SIG-M5 (cell line): ENCODE measurements at regions not wholly inside any gene's neighbourhood (a gene's known extent, or its start where the extent isn't known, plus 50 kb on each side); places are given as distances from the start of the nearest gene placed in this dataset.
"Not testable (repeated sequence)": the region's sequence is repeated elsewhere in the genome, so short reads cannot be mapped to it uniquely, and the experiment has no call there.

Experiments used
- DNase-seq: peaks from one replicate; lab custom pipeline; 2025; lab: John Stamatoyannopoulos, UW

DNA sequence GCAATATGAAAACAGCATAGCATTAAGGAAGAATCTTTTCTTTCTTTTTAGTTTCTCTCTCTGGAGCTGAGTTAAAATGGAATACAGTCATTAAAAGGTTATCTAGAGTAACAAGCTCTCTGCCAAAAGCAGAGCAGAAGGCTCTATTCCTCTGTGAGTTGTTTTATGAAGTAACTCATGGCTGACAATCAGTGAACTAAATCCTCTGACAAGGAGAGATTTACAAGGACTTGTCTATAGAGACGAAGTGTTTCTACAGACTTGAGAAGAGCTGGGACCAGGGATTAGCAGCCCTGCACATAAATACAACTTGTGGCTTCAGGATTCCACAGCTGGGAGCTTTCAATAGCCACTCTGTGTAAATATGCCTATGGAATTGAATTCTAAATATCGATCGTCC lies 192.5 kb upstream of the RAG2 start:
- DNase-seq = no peak

GRCh38 chr11:36783808-36784207 lies 185.8 kb upstream of the RAG2 start:
- no peak for DNase-seq

- no peak for DNase-seq
Measured at GRCh38 chr11:36779791-36780190, 181.8 kb upstream of the RAG2 start.

GRCh38 chr11:36777311-36777710 lies 179.3 kb upstream of the RAG2 start:
- DNase-seq = no peak

DNA sequence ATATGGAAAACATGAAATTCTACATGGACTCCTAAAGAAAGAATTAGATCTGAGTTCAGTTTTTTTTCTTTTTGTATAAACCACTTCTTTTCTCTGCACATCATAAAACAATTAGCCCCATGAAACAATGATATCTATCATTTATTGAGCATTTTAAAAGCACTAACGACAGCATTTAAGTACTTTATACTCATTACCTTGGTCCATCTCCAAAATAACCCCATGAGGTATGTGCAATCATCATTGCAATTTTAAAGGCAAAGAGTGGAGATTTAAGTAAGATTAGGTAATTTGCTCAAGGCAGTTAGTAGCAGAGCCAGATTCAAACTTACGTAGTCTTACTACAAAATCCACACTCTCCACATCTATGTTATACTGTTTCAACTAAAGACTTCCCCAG lies 177.7 kb upstream of the RAG2 start:
- no peak for DNase-seq

DNA sequence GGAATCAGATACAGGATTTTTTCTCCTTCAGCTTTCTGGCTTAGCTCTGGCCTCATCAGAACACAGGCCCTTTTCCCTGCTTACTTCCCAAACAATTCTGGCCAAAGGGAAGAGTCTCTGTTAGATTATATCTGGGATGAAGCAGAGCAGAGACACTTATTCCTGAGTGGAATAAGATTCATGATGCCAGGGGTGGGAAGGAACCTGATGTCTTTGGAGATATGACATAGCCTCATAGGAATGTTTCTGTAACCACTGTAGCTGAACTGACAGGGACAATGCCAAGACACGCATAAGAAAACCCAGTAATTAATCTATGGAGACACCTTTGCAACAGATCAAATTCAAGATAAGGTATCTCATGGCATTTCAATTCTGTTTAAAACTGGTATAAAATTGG lies 177.1 kb upstream of the RAG2 start:
- DNase-seq = no peak

- DNase-seq = no peak
Measured at GRCh38 chr11:36774603-36775002, 176.6 kb upstream of the RAG2 start.

DNA sequence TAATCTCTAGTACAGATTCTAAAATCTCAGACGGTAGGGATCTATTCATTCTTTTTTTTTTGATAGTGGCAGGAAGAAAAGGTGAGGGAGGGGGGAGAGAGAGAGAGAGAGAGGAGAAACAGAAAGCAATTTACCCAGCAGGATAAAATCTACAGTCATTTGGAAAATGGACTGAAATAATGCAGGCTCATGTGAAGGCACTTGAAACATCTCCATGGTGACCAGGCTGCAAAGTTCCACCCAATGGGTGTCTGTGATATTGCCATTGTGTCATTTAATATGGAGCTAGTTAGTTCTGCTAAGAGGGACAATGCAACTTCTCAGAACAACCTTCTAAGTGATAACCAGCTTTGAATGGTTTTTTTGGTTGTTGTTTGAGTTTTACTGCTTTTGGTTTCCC lies 165.2 kb upstream of the RAG2 start:
- DNase-seq = no peak

- no peak for DNase-seq
Measured at GRCh38 chr11:36757075-36757474, 159.0 kb upstream of the RAG2 start.

DNA sequence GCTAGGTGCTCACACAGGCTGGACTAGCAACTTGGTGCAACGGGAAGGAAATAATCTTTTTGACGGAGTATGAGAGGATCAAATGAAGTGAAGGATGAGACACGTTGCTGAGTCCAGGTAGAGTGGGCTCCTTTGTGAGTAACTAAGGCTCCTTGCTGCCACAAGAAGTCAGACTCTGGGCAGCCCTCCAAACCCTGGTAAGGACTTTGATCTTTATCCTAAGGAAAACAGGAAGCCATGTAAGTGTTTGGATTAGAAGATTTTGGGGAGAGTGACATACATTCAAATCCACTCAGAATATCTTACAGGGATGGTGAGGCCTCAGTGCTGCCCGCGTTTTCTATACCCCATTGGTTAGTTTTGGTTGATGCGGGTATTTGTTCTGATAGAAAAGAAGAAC lies 155.9 kb upstream of the RAG2 start:
- DNase-seq = no peak

DNA sequence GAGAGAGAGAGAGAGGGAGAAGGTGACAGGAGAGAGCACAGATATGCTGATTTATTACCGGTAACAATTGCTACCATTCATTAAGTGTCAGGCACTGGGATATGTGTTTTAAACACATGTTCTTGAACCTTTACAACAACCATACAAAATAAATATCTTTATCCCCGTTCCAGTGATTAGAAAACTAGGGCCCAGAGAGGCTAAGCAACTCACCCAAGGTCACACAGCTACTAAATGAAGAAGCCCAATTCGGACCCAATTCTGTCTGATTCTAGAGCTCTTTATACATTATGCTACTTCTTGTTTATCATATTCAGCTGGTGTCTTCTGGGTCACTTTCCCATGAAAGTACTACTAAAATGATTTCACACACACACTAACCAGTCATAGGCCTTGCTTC lies 154.0 kb upstream of the RAG2 start:
- DNase-seq = no peak

- no peak for DNase-seq
Measured at GRCh38 chr11:36751335-36751781, 153.3 kb upstream of the RAG2 start.

DNA sequence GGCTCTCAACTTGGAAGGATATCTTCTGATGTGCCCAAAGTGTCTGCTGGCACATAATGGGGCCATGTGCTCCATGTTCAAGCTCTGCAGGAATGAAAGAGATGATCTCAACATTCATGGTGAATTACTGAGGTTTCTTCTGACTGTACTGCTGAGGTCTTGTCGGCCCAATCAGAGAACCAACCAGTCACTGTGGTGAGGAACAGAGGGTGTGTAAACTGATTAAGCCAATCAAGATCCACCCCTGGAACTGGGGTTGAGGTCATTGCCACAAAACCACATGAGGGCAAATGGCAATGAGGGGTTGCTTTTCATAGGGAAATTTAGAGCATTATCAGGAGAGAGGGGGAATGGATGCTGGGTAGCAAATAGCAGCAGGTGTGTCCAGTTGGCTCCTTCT lies 152.3 kb upstream of the RAG2 start:
- no peak for DNase-seq

- no peak for DNase-seq
Measured at GRCh38 chr11:36748836-36749235, 150.8 kb upstream of the RAG2 start.

GRCh38 chr11:36746886-36747710 lies 149.1 kb upstream of the RAG2 start:
- peak; percentile 12 for DNase-seq

- DNase-seq = no peak
Measured at GRCh38 chr11:36744375-36745168, 146.5 kb upstream of the RAG2 start.

- no peak for DNase-seq
Measured at GRCh38 chr11:36743039-36743438, 145.0 kb upstream of the RAG2 start.

DNA sequence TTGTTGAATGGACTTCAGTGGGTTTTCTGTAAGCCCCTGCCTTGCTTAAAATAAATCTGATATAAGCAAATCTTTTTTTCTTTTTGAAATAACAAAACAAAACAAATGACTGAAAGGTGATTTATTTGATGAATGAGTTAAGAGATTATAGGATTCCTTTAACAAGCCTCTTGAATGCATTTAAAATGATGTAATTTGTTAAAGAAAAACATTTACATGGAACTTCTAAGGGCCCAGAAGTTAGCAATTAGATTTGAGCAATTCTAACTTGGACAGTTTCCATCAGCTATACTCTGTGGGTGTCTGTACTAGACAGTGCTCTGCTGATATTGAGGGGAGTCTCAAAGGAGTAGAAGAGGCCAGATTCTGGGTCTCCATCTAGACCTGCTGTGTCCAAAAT lies 143.5 kb upstream of the RAG2 start:
- no peak for DNase-seq

GRCh38 chr11:36738292-36738861 lies 140.3 kb upstream of the RAG2 start:
- DNase-seq = no peak

DNA sequence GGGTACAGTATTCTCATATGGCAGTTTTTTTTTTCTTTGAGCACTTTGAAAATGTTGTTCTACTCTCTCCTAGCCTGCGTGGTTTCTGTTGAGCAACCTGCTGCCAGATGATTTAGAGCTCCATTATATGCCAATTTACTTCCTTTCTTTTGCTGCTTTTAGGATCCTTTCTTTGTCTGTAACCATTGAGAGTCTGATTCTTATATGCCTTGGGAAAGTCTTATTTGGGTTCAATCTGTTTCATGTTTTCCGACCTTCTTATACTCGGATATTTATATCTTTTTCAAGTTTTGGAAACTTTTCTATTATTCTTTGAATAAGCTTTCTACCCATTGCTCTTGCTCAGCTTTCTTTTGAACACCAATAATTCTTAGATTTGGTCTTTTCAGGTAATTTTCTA lies 138.1 kb upstream of the RAG2 start:
- no peak for DNase-seq

GRCh38 chr11:36733721-36734120 lies 135.7 kb upstream of the RAG2 start:
- not testable (repeated sequence) for DNase-seq

GRCh38 chr11:36730761-36731160 lies 132.7 kb upstream of the RAG2 start:
- DNase-seq = no peak

- DNase-seq = no peak
Measured at GRCh38 chr11:36729825-36730224, 131.8 kb upstream of the RAG2 start.
